Inferior parietal cortex (tissue), 1 donor: ENCODE measurements at regions not wholly inside any gene's neighbourhood (a gene's known extent, or its start where the extent isn't known, plus 50 kb on each side); places are given as distances from the start of the nearest gene placed in this dataset.
"Not testable (repeated sequence)": the region's sequence is repeated elsewhere in the genome, so short reads cannot be mapped to it uniquely, and the experiment has no call there.

Source experiments
- DNase-seq: peaks from one replicate; pipeline ENCODE4 v3.0.0-alpha.2; 2016; ENCODE audit errors: extremely low spot score

DNA sequence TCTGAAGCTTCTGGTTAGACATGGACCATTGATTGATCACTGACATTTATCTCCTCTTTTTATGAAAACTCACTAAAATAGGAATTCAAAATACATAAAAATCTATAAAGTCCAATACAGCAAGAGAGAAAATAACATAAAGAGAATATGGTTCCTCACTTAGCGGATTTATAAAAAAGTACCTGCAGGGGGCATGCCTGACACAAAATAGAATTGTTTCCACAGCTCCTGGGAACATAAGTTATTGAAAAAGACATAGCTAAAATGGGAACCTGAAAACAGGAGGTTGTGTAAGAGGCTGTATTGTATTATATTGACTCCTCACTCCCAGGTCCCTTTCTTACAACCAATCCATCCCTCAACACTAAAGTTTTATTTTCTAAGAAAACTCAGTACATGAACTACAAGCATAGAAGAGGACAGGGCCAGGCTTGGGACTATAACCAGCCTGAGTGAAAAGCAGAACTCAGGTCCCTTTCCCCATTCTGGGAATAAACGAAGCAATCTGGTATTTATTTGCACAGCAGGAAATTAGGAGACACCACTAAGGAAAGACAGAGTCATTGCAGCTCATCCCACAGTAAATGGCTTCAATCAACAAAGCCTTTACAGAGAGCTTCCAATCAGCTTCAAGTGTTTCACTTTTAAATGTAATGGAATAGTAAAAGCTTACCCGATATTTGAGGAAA lies 121.1 kb upstream of the NDST4 start:
- DNase-seq, result peak; percentile 5

DNA sequence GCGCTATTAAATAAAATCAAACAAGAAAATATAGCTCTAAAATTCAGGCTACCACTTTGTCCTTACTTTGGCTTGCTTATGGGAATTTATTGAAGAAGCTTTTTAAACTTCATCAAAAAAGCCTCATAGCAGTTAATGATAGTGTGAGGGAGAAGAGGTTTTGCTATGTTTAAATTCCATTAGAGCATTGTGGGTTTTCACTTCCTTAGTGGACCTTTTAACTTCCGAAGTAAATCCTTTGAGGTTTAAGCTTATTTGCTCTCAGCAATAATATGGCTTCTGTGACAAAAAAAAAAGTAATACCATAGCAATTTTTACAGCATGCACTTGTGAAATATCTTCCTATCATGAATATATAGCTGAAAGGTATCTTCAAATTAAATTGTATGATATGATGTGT lies 120.2 kb upstream of the NDST4 start:
- no peak for DNase-seq

DNA sequence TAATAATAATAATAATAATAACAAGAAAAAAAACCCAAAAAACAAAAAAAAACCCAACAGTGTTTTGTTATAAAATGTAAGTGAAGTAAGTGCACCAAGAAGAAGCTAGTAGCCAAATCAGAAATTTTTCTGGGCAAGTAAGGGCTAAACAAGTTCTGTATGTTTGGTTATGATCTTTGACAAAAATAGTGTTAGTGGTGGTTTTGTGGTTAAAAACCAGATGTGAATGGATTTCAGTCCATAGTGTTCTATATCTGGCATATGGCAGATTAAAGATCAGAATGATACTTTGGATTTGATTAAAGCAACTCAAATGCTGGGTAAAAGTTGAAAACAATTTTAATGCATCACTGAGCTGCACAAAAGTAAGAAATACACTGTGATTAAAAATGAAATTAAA lies 116.5 kb upstream of the NDST4 start:
- no peak for DNase-seq

DNA sequence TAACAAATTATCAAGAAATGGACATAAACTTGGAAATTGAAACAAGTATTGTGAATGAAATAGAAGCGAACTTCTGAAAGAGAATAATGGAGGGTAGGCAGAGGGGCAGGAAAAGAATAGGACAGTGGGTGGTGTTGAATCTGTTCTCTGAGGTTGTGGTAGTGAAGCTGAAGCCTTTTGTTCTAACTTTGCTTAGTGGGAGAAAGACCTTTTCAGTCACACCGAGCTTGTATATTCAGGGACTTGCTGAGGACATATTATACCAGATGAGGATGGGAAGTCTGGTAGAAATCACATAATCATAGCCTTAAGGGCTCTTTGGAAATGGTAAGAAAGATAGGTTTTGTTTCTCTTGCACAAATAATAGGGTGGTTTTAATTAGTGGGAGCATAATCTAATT lies 115.4 kb upstream of the NDST4 start:
- DNase-seq, result no peak

DNA sequence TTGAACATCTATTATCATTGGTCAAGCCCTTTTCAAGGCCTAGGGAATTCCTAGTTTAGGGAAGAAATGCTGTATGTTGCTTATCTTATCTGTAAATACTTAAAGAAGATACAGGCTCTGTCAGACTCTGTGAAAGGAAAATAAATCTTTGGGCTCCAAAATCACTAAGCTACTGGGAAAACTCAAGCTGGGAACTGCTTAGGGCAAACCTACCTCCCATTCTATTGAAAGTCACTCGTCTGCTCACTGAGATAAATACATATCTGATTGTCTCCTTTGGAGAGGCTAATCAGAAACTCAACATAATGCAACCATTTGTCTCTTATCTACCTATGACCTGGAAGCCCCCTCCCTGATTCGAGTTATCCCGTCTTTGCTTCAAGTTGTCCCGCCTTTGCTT lies 108.6 kb upstream of the NDST4 start:
- DNase-seq, result no peak

DNA sequence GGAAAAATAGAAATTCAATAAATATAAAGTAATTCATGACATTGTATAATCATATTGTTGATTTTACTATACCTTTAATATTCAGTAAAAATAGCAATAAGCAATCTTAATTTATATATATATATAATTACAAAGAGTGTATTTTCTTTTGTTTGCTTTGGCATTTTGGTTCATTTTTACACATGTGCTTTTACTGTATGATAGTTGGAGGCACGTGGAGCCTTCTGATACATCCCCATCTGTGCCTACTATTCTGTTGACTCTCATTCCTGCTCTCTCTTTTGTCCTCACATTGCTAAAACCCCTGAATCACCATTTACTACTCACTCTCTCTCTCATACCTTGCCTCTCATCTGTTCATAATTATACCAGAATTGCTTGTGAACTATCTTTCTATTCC lies 106.4 kb upstream of the NDST4 start:
- DNase-seq, result no peak

DNA sequence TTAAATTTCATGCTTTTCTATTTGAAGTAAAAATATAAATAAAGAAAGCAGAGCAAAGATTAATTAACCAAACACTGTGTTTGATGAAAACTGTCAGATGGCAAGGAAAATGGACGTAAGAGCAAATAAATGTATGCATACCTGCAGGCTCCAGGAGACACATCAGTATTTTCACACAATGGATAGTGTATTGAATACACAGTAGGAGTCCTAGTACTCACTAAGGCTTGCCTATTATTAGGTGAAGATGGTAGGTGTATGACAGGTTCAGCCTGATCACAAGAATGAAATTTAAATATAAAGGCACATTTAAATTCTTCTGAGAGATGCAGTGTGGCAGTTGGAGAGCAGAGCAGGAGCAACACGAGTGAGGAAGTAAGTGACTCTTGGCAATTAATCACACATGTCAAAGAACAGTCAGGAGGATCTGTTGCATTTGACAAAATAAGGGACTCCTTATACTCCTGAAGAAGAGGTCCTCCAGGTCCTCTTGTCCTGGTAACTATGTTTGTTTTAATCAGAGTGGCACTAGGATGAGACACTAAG lies 106.0 kb upstream of the NDST4 start:
- DNase-seq, result no peak

DNA sequence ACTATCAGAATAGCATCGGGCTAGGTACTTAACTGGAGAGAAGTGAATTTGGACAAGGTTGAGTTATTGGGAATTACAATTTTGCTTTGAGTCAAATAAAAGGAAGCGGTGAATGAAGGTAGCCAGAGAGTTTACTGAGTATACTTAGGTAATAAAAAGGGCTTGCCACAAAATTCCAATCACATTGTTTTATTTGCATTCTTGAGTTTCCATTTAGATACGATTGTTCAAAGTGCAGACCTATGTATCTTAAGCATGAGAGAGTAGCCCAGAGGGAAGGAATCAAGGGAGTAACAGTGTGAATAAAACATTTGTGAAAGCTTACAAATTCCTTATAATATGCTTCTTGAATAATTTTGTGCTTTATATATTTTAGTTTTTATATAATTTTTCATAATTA lies 102.5 kb upstream of the NDST4 start:
- DNase-seq, result no peak

DNA sequence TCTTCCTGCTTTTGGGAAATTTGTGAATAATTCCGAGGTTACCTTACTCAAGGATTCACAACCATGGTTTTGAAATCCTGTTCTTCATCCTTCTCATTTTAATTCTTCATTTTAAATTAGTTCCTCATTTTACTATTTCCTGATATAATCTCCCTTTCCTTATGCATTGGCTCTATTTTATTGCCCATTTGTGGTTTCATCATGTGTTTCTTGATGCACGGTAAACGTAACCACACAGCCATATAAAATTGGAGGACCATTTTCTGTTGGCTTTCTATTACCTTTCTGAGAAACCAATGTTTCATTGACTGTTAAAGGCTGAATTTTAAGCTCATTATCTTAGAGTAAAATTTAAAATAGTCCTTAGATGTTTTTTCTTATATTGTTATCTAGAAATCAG lies 100.3 kb upstream of the NDST4 start:
- DNase-seq, result no peak

DNA sequence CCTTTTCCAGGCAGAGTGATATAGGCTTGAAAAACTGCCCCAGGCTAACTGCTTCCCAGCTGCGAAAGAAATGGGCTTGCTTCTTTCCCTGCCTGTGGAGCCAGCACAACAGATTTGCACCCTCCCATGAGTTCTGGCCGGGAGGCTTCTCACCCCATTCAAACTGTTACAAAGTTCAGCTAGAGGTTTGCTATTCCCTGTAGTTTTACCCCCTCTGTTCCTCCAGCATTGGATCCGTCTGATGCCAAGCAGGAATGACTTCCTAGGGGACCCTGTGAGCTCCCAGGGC lies 87.6 kb upstream of the NDST4 start:
- no peak for DNase-seq

DNA sequence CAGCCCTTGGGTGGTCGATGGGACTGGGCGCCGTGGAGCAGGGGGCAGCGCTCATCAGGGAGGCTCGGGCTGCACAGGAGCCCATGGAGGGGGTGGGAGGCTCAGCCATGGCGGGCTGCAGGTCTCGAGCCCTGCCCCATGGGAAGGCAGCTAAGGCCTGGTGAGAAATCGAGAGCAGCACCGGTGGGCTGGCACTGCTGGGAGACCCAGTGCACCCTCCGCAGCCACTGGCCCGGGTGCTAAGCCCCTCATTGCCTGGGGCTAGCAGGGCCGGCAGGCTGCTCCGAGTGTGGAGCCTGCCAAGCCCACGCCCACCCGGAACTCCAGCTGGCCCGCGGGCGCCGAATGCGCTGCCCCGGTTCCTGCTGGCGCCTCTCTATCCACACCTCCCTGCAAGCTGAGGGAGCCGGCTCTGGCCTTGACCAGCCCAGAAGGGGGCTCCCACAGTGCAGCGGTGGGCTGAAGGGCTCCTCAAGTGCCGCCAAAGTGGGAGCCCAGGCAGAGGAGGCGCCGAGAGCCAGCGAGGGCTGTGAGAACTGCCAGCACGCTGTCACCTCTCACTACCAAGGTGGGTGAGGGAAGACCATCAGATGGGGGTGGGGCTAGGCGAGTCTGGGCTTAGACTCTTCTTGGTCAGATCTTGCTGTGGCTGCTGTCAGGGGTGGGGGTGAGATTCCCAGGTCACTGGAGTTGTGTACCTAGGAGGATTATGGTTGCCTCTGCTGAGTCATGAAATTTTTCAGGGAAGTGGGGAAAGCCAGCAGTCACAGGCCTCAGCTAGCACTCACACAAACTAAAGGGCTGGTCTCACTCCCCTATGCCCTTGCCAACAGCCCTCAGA lies 87.0 kb upstream of the NDST4 start:
- DNase-seq, result not testable (repeated sequence)

DNA sequence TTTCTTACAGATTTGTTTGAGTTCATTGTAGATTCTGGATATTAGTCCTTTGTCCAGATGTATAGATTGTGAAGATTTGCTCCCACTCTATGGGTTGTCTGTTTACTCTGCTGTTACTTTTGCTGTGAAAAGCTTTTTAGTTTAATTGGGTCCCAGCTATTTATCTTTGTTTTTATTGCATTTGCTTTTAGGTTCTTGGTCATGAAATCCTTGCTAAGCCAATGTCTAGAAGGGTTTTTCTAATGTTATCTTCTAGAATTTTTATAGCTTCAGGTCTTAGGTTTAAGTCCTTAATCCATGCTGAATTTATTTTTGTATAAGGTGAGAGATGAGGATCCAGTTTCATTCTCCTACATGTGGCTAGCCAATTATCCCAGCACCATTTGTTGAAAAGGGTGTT lies 81.2 kb upstream of the NDST4 start:
- DNase-seq, result not testable (repeated sequence)

DNA sequence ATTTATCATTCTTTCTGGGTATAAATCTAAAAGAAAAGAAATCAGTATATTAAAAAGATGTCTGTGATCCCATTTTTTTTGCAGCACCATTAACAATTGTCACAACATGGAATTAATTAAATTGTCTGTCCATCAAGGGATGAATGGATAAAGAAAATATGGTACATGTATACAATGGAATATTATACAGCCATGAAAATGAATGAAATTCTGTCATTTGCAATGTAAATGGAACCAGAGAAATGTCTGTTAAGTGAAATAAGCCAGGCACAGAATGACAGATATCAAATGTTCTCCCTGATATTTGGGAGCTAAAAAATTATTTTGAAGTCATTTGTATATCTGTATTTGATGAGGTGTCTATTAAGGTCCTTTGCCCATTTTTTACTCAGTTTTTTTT lies 77.1 kb upstream of the NDST4 start:
- DNase-seq, result no peak

DNA sequence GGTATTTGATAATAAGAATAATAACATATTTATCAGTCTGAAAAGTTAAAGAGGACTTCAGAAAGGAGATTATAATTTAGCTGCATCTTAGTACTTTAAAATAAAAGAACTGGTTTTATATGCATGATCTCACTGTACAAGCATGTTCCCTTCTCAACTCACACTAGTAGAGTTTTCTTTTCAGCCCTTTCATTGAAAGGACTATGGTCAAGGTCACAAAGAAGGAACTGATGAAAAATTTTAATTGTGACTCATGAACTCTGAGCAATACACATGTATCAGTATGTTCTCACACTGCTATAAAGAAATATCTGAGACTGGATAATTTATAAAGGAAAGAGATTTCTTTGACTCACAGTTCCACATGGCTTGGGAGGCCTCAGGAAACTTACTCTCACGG lies 73.7 kb upstream of the NDST4 start:
- DNase-seq, result no peak

DNA sequence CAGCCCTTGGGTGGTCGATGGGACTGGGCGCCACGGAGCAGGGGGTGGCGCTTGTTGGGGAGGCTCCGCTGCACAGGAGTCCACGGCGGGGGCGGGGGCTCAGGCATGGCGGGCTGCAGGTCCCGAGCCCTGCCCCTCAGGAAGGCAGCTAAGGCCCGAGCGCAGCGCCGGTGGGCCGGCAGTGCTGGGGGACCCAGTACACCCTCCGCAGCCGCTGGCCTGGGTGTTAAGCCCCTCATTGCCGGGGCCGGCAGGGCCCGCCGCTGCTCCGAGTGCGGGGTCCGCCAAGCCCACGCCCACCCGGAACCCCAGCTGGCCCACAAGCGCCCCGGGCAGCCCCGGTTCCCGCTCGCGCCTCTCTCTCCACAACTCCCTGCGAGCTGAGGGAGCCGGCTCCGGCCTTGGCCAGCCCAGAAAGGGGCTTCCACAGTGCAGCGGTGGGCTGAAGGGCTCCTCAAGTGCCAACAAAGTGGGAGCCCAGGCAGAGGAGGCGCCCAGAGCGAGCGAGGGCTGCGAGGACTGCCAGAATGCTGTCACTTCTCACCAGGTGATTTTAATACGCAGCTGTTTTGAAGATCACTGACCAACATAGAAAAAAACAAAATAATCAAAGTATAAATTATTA lies 66.1 kb upstream of the NDST4 start:
- DNase-seq, result not testable (repeated sequence)

DNA sequence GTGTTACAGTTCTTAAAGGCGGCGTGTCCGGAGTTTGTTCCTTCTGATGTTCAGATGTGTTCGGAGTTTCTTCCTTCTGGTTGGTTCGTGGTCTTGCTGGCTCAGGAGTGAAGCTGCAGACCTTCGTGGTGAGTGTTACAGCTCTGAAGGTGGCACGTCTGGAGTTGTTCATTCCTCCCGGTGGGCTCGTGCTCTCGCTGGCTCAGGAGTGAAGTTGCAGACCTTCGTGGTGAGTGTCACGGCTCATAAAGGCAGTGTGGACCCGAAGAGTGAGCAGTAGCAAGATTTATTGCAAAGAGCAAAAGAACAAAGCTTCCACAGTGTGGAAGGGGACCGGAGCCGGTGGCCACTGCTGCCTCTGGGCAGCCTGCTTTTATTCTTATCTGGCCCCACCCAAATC lies 65.3 kb upstream of the NDST4 start:
- DNase-seq, result not testable (repeated sequence)

DNA sequence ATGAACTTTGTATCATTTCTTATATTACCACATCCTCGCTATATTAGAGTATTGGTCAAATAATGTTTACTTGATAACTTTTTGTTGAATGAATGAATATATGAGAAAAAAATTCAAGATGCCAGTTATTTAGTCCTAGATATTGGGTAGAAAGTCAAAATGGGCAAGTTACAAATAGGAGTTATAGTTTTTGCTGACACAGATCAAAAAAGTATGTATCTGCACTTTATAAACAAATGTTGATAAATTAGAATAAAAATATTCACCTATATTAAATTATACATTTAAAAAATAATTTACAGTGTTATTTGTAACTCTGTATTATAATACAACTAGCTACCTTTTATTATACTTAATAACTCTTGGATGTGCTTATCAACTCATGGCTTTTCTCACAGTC lies 57.8 kb upstream of the NDST4 start:
- DNase-seq, result no peak

DNA sequence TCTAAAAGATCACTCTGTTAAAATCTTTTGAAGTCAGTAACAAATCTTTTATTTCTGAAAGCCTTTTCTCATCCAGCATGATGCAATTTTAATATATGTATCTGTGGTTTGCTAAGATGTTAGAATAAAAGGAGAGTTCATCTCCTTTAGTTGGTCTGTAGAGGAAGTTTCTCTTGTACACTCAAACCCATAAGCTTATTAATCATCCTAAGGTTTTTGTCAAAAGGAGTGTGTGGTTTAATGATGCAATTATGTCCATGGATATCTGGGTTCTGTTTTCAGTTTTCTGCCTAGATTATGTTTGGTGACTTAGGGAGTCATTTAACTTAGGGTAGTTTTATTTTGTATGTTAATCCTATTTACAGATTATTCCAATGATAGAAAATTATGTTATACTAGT lies 52.1 kb upstream of the NDST4 start:
- DNase-seq, result no peak
